SU-DHL-6 (cell line): ENCODE measurements at regions not wholly inside any gene's neighbourhood (a gene's known extent, or its start where the extent isn't known, plus 50 kb on each side); places are given as distances from the start of the nearest gene placed in this dataset.

Experiments
- CTCF ChIP-seq: fragments of 200-600 bp; sonication (generic); IDR thresholded peaks from one replicate; pipeline ENCODE4 v1.5.1; 2017; ENCODE audit warnings: antibody characterized with exemption, mild to moderate bottlenecking, low read length, moderate library complexity; ENCODE audit not compliant: insufficient read depth, poor library complexity, severe bottlenecking
- EZH2phosphoT487 ChIP-seq: fragments of 200-600 bp; sonication (generic), shearing (Covaris generic); conservative IDR thresholded peaks from 2 replicates; pipeline ENCODE4 v1.6.1; 2018; ENCODE audit warnings: mild to moderate bottlenecking, antibody characterized with exemption, low read length, moderate library complexity, mixed read lengths

GRCh38 chr6:113560908-113561307, 296.2 kb upstream of the MARCKS start:
- TF ChIP-seq CTCF, result no peak
- TF ChIP-seq EZH2phosphoT487, result no peak
